ENCODE measurements at regions not wholly inside any gene's neighbourhood (a gene's known extent, or its start where the extent isn't known, plus 50 kb on each side); places are given as distances from the start of the nearest gene placed in this dataset.

GRCh38 chr12:97293541-97293940 lies 169.1 kb upstream of the RMST start:
- TF ChIP-seq CTCF (conservative IDR thresholded peaks at IDR 0.05; ENCODE audit: low read depth, low read length) (no peak), EZH2 (IDR thresholded peaks at IDR 0.05; ENCODE audit: borderline replicate concordance, low read depth, low read length, poor library complexity, severe bottlenecking) (no peak)

All from A673 (cell line).